ENCODE measurements at regions not wholly inside any gene's neighbourhood (a gene's known extent, or its start where the extent isn't known, plus 50 kb on each side); places are given as distances from the start of the nearest gene placed in this dataset.
"Not testable (repeated sequence)": the region's sequence is repeated elsewhere in the genome, so short reads cannot be mapped to it uniquely, and the experiment has no call there.

GRCh38 chr1:100602028-100602427 is 64.1 kb downstream of the GPR88 start:
- H3K4ac ChIP-seq (ENCODE audit: low read depth, low read length); H3K27ac Mint-ChIP-seq; H3K27me3 Mint-ChIP-seq (ENCODE audit: low read depth); H3K14ac ChIP-seq (ENCODE audit: insufficient read depth, low read length); H2BK120ac ChIP-seq (ENCODE audit: low read depth, low read length, poor library complexity, severe bottlenecking); H3K9me3 ChIP-seq (ENCODE audit: control insufficient read depth, low read depth, low read length); H2AK5ac ChIP-seq (ENCODE audit: insufficient read length, low read length); H4K8ac ChIP-seq (replicated peaks; ENCODE audit: insufficient read length, low read depth, low read length); H3K18ac ChIP-seq (ENCODE audit: insufficient read length, low read depth, low read length); H3K9ac ChIP-seq (ENCODE audit: extremely low read depth, insufficient read length, low read length); H2BK12ac ChIP-seq (ENCODE audit: insufficient read length, low read depth, low read length); DNase-seq; H4K20me1 ChIP-seq (ENCODE audit: control insufficient read depth, insufficient read depth, insufficient read length); H2BK15ac ChIP-seq (ENCODE audit: low read depth, low read length); H3K27ac ChIP-seq (ENCODE audit: insufficient read length, low read depth, low read length); H3K4me1 ChIP-seq (ENCODE audit: insufficient read depth, low read length); H2AFZ ChIP-seq (ENCODE audit: low read length); H3K4me1 Mint-ChIP-seq; H2BK5ac ChIP-seq (ENCODE audit: insufficient read length, low read length); H3K79me2 ChIP-seq (ENCODE audit: insufficient read depth, low read length); H3K23ac ChIP-seq (ENCODE audit: insufficient read length, low read depth, low read length); H3K4me3 Mint-ChIP-seq; H3K23me2 ChIP-seq (ENCODE audit: insufficient read length, low read depth, low read length, poor library complexity, severe bottlenecking); H4K5ac ChIP-seq (ENCODE audit: insufficient read length, low read depth, low read length); H3T11ph ChIP-seq (ENCODE audit: low read length); H3K79me1 ChIP-seq (ENCODE audit: insufficient read depth, low read depth, low read length, poor library complexity, severe bottlenecking); H3K56ac ChIP-seq (ENCODE audit: insufficient read length, low read depth, low read length); H3K27me3 ChIP-seq (ENCODE audit: insufficient read depth, low read length); H3K4me2 ChIP-seq (ENCODE audit: insufficient read depth, insufficient read length, low read length); H4K91ac ChIP-seq (ENCODE audit: insufficient read length, low read depth, low read length); H2BK20ac ChIP-seq (ENCODE audit: low read depth, low read length, poor library complexity, severe bottlenecking): not testable (repeated sequence)
- H3K9me3 Mint-ChIP-seq, result peaks cover 32 to 39% of the 10 kb centered on the region in 2 experiments
- WGBS (ENCODE audit: extremely low coverage, insufficient read length, low lambda C conversion rate), result no CpG with 5 or more reads among the region's 1 CpG
- peaks cover 2 to 12% (median 5%) of the 10 kb centered on the region in 3 experiments; a peak in 5 of 7 replicates for H3K36me3 Mint-ChIP-seq (ENCODE audit: insufficient read depth in 1 of 3, low read depth in 3 of 3)

Data from H9 (cell line).